ENCODE measurements at regions not wholly inside any gene's neighbourhood (a gene's known extent, or its start where the extent isn't known, plus 50 kb on each side); places are given as distances from the start of the nearest gene placed in this dataset.

GRCh38 chr5:3351581-3352442, 243.8 kb upstream of the IRX1 start:
- TF ChIP-seq, protein P1, sequence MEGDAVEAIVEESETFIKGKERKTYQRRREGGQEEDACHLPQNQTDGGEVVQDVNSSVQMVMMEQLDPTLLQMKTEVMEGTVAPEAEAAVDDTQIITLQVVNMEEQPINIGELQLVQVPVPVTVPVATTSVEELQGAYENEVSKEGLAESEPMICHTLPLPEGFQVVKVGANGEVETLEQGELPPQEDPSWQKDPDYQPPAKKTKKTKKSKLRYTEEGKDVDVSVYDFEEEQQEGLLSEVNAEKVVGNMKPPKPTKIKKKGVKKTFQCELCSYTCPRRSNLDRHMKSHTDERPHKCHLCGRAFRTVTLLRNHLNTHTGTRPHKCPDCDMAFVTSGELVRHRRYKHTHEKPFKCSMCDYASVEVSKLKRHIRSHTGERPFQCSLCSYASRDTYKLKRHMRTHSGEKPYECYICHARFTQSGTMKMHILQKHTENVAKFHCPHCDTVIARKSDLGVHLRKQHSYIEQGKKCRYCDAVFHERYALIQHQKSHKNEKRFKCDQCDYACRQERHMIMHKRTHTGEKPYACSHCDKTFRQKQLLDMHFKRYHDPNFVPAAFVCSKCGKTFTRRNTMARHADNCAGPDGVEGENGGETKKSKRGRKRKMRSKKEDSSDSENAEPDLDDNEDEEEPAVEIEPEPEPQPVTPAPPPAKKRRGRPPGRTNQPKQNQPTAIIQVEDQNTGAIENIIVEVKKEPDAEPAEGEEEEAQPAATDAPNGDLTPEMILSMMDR (IDR thresholded peaks at IDR 0.05), result no peak
- no peak for TF ChIP-seq EZH2 (IDR thresholded peaks at IDR 0.05; ENCODE audit: borderline replicate concordance, insufficient read depth, low read depth, low read length, poor library complexity, severe bottlenecking)
